ENCODE measurements at regions not wholly inside any gene's neighbourhood (a gene's known extent, or its start where the extent isn't known, plus 50 kb on each side); places are given as distances from the start of the nearest gene placed in this dataset.

DNA sequence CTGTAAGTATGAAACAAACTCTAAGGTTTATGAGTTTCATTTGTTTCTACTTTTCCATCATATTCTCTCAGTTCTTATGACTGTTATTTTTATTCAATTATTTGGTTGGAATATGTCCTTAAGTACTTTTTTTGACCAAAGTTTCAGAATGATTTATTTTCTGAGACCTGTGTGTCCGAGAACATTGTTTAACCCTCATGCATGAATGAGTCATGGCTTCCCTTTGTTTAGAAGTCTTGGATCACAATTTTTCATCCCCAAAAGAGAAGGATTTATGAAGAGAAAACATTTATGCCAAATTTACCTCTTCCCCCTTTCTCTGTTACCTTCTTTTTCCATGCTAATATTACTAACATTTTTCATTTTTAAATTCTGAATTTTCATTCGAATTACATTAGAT lies 518.0 kb upstream of the NR2F2 start:
- DNase-seq, result no peak

DNA sequence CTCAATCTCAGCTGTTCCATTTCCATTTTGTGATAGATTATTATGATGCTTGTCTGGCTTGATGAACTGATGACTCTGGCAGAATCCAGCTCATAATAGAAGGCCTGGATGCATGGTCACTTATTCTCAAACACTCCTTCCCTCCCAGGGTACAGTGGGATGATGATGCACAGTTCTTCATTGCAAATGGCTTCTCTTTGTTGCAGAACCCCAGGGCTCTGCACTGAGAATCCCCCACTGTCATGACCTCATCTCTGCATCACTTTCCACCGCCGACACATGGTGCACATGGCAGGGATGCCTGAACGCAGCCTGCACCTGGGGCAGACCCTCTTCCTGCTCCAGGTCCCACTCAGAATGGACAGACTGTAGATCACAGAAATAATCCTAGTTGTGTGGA lies 515.6 kb upstream of the NR2F2 start:
- DNase-seq, result no peak

DNA sequence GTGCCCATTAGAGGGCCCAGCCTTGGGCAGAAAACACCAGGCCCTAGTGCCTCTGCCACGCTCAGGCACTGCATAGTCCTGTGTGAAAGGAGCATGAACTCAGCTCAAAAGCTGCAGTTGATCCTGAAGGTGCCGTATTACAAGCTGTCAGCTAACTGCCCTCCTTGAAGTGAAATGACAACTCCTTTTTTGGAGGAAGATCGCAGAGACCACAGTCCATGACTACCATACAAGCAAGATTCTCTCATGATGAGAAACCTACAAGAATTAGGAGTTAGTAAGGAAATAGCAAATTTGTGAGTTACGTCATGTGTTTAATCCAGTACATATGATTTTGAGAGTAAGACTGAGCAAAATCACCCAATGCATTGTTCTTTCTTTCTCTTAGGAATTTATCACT lies 513.9 kb upstream of the NR2F2 start:
- DNase-seq, result peak in 1 of 3 donors; percentile 22

DNA sequence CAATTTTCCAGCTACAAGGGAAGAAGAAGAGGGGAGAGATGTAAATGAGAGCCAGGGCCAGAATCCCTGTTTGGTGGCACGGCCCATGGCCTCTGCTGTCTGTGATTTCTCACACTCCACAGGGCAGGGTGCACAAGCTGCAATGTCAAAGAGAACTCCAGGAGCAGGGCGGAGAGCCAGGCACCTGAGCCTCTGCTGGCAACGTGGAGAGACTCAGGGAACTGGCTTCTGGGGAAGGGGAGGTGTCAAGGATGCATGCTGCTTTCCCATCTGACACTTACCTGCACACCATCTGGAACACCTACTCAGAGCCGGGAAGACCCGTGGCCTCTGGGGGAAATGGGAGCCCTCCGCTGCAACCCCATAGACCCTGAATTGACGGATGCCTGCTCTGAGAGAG lies 507.5 kb upstream of the NR2F2 start:
- no peak for DNase-seq

DNA sequence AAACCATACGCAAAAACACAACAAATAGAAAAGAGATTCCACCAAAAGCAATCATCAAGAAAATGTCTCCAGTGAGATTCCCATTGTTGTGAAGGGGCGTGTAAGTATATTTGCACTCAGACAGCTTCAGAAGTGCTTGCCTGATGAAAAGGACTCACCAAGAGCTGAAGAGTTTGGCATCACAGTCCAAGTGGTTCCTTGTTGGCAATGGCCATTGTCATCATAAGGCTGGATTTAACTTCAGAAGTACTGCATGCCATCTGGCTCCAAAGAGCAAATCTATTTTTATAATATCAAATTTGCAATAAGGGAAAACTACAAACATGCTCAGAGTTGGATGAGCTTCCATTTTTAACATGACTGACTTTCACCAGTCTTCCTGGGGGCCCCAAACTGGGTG lies 505.3 kb upstream of the NR2F2 start:
- DNase-seq, result no peak

DNA sequence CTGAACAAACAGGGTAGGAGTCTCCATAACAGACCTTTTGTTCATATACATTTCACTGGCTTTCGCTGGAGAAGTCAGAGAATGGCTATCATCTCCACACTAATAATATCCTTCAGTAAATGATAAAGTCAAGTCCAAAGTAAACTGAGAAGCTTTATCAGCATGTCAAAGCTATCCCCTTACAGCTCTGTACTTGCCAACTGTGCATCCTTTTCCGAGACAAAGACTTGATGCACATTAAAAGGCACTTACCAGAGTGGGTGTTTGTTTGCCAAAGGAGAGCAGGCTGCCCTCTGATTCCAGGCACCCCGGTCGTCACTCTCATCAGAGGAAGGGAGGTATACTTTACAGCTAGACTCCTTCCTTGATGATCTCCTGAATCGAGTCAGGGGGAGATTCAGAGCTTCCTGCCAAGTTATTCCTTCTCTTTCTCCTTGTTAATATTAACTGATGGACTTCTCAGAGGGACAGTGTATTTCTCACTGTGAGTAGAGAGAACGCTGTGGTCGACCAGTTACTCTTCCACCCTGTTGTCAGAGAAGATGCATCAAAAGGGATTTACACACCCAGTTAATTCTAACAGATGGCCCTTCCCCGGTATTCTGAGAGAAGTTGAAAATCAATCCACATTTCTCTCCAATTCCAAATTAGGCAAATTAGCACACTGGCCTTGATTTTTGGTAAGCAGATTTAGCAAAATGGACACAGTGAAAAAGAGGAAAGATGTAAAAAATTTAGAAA lies 504.7 kb upstream of the NR2F2 start:
- no peak for DNase-seq

DNA sequence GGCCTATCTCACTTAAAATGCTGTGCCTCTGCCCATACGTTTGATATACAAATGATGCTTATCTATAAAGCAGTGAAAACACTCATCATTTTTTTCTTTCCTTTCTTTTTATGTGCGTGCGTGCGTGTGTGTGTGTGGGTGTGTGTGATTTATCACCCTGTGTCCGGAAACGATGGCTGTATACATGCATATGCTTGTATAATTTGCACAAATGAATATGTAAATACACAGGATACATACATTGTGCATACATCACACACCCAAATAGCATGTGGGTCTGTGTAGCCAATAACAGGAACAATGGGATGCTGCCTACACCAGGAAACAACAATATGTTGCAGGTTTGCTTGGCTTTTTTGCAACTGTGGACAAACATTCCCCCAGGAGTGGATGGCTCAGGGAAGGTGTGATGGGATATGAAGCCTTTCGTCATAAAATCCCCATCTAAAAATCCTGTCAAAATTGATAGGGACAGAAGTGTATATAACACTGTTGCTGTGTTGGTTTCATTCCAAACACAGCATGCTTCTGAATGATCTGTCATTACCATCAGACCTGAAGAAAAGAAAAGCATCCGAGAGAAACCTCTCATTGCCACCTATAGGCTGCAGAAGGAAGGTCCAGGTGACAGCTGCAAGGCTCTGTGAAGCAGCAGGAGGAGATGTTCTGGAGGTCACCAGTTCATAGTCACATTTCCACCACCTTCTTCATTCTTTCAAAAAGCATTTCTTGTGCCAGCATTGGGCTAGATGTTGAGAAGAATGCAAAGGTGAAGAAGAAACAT lies 503.9 kb upstream of the NR2F2 start:
- DNase-seq, result no peak

DNA sequence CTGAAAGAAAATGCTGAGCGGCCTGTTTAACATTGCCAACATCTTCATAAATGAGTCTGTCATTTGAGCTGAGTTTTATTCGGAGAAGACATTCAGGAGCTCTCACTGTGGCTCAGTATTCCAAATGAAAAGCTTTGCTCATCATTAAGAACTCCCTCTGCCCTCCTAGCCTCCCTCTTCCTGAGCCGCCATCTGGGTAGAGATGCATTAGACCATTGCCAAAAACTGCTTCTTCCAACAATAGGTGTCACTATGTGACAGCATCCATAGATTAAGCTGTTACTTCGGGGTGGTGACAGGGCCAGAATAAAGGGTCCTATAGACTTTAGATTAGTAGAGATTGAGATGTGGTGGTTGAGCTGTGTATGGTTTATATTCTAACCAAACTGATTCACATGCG lies 501.4 kb upstream of the NR2F2 start:
- DNase-seq, result no peak

DNA sequence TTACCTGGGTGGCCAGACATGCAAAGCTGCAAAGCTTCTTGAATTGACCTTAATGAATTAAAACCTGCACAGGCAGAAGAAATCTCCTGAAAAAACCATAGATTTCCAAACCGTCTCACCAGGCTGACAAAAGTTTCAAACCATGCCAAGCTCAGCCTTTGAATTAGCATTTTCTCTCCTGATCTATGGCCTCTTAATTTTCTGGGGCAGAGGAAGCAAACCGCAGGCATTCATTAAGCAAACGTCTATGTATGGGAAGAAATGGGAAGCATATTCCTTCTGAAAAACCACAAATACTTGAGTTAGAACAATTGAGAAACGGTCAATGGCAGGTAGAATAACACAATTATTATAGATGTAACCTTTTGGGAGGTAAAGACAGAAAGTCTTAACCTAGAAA lies 500.2 kb upstream of the NR2F2 start:
- DNase-seq, result no peak

DNA sequence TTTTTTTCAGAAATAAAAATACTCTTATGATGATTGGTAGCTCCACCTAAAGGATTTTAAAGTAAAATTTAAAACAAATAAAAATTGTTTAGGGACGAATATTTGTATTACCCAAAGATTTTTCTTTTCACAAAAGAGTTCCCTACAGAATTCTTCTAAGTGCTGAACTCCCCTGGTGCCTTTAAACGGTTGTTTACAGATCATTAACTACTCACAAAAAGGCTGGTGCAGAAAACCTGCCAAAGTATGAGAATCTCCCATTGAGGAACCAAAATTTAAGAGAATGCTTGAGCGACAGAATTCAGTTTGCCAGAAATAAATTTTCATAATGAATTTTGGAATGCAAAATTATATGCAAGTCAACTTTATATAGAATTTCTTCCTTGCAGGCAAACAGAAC lies 497.8 kb upstream of the NR2F2 start:
- no peak for DNase-seq

DNA sequence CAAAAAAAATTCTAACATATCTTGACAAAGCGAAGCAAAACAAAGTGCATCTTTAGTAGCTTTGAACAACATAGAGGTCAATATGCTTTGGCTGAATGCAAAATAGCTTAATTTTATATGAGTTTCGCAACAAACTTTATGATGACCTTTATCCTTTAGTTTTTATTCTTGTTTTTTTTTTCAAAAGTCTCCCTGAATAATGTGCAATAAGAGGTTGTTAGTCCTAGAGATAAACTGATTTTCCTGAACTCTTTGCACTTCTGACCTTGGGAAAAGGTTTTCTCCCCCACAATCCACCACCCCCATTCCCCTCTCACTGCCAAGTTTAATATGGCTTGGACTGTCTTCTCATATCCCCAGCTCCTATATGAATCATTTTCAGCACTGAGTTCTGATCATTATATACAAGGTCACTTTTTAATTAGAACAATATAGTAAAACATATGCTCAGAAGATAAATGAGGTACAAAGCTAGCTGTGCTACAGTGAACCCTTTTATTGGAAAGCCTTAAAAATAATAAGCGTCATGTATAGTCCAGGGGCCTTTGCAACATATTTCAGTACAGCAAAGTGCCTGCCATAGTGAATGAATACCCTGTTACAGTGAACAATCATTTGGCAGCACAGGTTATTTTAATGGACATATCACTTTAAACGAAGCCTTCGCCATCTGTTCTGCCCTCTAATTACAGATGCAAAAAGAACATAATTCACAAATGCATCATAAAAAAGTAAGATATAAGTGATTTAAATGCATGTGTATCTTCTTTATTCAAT lies 496.3 kb upstream of the NR2F2 start:
- no peak for DNase-seq

DNA sequence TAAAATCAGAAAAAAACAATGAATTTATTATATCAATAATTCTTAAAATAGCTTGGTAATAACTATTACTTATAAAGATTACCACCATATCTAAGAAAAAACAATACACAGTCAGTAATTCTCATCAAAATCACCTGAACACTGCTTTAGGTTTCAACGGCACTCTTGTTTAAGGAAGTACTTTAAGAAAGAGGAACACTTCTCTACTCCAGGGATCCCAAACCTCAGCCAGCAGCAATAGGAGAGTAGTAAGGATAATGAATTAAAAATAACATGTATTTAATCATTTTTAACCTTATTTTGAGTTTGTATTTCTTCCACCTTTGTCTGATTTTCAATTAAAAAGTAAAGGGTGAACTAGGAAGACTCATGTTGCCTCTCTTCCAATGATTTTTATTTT lies 494.0 kb upstream of the NR2F2 start:
- no peak for DNase-seq

DNA sequence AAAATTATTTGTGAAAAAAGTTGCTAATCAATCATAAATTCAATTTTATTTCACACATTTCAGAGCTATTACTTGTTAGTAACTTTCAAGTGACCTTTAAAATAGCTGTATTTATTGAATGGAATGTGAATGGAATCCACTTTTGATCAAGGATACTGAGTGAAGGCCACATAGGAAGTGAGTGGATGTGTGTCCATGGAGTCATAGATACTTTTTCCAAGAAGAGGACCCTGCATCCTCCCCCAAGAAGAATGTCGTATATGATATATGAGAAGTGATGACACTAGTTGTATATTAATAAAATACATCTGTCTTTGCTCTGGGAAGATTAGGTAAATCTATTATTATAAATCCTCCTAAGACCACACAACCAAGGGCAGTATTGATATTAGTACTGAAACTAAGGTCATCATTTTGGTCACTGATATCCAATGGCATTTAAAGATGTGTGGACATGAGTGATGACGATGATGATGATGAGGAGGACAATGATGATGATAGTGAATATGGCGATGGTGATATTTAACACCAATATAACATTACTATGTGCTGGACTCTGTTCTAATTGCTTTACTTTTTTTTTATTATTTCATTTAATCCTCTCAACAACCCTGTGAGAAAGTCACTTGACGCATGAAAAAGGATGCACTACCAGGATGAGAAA lies 493.0 kb upstream of the NR2F2 start:
- no peak for DNase-seq

DNA sequence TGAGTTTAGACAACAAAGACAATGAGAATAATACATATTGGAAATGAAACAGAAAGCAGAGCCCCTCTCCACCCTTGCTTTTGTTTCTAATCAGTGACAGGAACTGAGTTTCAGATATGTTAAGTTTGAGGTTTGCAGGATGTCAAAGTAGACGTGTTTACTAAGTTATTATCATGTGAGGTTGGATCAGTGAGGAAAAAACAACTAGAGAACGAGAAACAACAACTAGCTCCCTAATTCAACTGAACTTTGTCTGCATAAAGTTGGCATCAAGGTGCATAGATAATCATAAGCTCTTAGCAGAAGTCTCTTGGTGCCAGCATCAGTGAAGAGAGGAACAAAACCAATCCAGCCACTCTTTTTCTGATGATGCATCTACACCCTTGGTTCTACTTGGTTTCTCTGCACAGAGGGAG lies 491.1 kb upstream of the NR2F2 start:
- no peak for DNase-seq

DNA sequence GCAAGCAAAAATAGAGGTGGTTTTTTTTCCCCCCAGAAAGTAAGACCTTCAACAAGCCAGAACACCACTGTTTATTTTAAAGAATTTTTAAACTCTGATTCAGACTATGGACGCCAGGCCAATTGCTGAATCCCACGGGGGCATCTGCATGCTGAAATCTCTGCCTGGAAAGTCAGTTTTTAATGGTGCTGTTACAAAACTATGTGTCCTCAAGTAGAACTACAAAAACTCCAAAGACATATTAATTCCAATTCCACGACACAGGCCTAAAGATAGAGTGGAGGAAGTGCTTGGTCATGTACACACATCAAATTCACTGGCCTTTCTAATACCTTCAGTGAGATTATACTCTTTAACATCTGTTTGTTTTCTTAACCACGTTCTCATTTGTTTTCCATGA lies 490.5 kb upstream of the NR2F2 start:
- DNase-seq, result peak; percentile 78 to 90 (median 80)

DNA sequence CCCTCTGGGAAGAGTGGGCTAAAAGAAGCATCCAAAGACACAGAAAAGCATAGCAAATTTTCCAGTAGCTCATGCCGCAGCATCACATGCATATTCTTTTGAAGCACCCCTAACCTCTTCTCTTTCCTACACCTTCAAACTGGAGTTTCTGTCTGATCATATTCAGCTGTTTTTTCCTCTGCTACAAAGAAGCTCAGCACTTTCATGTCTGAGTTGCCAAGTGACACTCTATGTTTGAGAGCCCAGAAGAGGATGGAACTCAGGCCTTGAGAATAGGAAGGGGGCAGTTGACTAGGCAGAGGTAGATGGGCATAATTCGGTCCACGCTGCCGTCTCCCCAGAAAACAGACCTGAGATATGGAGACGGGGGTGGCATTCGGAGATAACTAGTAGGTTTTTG lies 489.6 kb upstream of the NR2F2 start:
- no peak for DNase-seq

DNA sequence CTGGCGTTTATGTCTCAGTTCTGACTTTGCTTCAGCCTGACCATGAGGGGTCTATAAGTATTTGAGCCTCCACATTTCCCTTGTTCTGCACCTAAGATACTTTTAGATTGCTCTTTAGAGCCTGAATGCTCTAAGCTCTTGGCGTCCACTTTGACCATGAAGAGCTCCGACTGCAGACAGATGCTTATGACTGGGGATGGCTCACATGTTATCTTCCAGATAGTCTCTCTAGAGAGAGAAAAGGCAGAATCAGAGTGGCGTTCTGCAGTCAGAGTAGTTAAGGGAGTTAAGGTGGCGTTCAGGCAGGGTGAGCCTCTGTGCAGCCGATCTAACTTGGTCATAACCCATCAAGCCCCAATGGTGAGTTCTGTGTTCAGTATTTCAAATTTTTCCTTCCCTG lies 487.9 kb upstream of the NR2F2 start:
- no peak for DNase-seq

DNA sequence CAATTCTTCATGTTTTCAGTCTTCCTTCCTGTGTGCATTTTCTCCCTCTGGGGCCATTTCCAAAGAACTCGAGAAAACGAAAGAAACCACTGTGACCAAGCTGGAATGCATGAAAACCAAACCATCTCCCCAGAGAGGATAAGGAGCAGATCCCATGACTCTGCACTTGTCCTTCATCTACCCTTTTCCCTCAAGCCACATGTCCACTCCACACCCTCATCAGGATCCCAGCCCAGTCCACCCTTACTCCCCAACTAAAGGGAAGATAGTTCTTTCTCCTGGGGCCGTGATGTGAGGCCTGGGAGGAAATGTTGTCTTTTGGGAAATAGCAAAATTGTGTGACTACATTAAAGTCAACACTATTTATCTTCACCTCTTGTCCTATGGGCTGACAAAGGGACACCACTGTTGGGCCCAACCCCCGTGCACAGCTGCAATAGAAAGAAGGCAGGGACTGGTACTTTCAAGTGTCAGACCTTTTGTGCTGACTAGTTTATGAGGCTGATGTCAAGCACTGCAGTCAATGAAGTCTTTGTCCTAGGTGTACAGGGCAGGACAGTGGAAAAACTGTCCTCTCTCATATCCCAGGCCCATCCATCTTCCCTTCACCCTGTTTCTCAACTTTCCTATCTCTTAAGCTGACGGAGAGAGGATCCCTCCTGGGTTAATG lies 487.1 kb upstream of the NR2F2 start:
- DNase-seq, result peak in 2 of 3 donors; percentile 33 to 41

DNA sequence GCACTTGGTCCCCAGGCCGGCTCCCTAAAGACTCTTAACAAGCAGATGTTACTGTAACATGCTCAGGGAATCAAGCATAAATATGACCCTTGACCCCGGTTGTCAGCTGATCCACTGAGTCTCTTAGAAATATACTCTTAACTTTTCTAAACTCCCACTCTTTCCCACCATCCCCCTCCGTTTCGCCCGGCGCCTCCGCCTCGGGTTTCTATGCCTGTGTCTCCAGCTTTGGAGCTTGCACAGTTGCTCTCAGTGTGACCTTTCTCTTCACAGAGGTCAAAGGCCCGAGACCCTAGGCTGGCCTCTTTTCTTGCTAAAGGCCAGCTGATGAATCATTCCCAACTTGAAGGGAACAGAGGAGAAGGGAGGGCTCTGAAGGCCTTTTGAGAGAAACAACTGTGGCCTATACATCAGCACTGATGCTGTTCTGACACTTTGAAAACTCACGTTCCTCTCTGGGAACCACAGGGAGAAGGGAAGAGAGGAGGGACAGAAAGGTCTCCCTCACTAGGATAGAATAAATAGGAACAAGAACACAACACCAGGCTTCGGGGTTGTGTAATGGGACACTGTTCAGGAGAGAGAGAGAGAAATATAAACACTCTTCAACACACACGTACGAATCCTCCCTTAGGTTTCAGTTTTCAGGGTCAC lies 484.5 kb upstream of the NR2F2 start:
- peak in 2 of 3 donors; percentile 34 to 62 for DNase-seq

DNA sequence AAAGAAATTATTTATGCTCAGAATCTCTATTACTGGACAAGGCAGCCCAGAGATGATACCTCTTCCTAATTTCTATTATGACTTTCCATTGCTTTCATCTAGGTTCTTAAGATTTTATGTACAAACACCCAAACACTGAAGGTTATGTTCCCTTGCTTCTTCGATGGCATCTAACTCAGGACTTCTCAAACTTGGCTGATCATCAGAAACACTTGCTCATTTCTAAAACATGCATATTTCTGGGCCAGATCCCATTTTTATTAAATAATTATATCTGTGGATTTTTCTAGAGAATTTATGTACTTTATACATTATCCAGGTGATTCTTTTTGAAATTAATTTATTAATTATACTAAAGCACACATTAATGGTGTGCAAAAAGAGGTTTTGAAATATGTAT lies 482.4 kb upstream of the NR2F2 start:
- no peak for DNase-seq

DNA sequence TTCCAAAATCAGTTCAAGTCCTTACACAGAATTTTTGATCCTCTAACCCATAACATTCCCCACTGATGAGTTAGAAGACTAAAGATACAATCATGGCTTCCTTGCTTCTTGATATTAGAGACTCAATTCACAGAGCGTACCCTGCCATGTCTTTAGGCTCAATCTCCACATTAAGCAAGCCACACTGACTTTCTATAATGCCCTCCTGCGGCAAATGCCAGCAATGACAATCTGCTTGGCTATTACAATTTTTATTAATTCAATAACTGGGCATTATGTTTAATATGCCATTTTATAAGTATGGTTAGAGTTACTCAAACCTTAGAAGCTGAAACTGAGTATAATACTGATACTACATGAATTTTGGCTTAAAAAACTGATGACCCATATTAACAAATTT lies 479.7 kb upstream of the NR2F2 start:
- no peak for DNase-seq

Measured in muscle of back (tissue), 3 donors.